Uterus (tissue), 2 donors: ENCODE measurements at regions not wholly inside any gene's neighbourhood (a gene's known extent, or its start where the extent isn't known, plus 50 kb on each side); places are given as distances from the start of the nearest gene placed in this dataset.

ENCODE experiments used
- POLR2A ChIP-seq, 2 donors: fragments of 450-650 bp; IDR thresholded peaks; one replicate each; pipeline ENCODE4 v1.6.1; 2016; ENCODE audit warnings: antibody characterized with exemption in 2 of 2, mild to moderate bottlenecking in 1 of 2, moderate library complexity in 1 of 2
- TF ChIP-seq, protein P1 (sequence below), 4 experiments: fragments of 200-600 bp in 2 of 4; fragments of 450-650 bp in 2 of 4; sonication (generic) in 2 of 4; IDR thresholded peaks; one replicate each; pipeline ENCODE4 v1.5.1; 2016 to 2019; ENCODE audit warnings: antibody characterized with exemption in 4 of 4, mild to moderate bottlenecking in 2 of 4, moderate library complexity in 1 of 4

- TF ChIP-seq, protein P1, sequence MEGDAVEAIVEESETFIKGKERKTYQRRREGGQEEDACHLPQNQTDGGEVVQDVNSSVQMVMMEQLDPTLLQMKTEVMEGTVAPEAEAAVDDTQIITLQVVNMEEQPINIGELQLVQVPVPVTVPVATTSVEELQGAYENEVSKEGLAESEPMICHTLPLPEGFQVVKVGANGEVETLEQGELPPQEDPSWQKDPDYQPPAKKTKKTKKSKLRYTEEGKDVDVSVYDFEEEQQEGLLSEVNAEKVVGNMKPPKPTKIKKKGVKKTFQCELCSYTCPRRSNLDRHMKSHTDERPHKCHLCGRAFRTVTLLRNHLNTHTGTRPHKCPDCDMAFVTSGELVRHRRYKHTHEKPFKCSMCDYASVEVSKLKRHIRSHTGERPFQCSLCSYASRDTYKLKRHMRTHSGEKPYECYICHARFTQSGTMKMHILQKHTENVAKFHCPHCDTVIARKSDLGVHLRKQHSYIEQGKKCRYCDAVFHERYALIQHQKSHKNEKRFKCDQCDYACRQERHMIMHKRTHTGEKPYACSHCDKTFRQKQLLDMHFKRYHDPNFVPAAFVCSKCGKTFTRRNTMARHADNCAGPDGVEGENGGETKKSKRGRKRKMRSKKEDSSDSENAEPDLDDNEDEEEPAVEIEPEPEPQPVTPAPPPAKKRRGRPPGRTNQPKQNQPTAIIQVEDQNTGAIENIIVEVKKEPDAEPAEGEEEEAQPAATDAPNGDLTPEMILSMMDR (IDR thresholded peaks at IDR 0.05): no peak
- TF ChIP-seq POLR2A (IDR thresholded peaks at IDR 0.05): no peak
Measured at GRCh38 chr3:162354356-162354755, 857.7 kb downstream of the OTOL1 start.
